Skin of body (tissue), 1 donor: ENCODE measurements at regions not wholly inside any gene's neighbourhood (a gene's known extent, or its start where the extent isn't known, plus 50 kb on each side); places are given as distances from the start of the nearest gene placed in this dataset.
"Not testable (repeated sequence)": the region's sequence is repeated elsewhere in the genome, so short reads cannot be mapped to it uniquely, and the experiment has no call there.

Source experiments
- DNase-seq: peaks from one replicate; lab custom pipeline; 2025; lab: John Stamatoyannopoulos, UW

GRCh38 chr4:179662522-179662921, 2220.3 kb upstream of the AGA start:
- DNase-seq: no peak

GRCh38 chr4:179663641-179664429, 2221.6 kb upstream of the AGA start:
- no peak for DNase-seq

- DNase-seq: no peak
Observed at GRCh38 chr4:179664430-179665027, 2222.3 kb upstream of the AGA start.

- DNase-seq: no peak
Observed at GRCh38 chr4:179666226-179666625, 2224.0 kb upstream of the AGA start.

- no peak for DNase-seq
Observed at GRCh38 chr4:179671609-179672008, 2229.4 kb upstream of the AGA start.

GRCh38 chr4:179678093-179678814, 2236.0 kb upstream of the AGA start:
- DNase-seq: no peak

GRCh38 chr4:179683661-179684060, 2241.4 kb upstream of the AGA start:
- not testable (repeated sequence) for DNase-seq

- no peak for DNase-seq
Observed at GRCh38 chr4:179692222-179692621, 2250.0 kb upstream of the AGA start.

GRCh38 chr4:179695175-179695574, 2252.9 kb upstream of the AGA start:
- no peak for DNase-seq

GRCh38 chr4:179698321-179698720, 2256.1 kb upstream of the AGA start:
- DNase-seq: no peak

GRCh38 chr4:179709961-179710624, 2267.9 kb upstream of the AGA start:
- no peak for DNase-seq

- DNase-seq: no peak
Observed at GRCh38 chr4:179719766-179720450, 2277.7 kb upstream of the AGA start.

- DNase-seq: not testable (repeated sequence)
Observed at GRCh38 chr4:179726491-179726890, 2284.3 kb upstream of the AGA start.

GRCh38 chr4:179728305-179728704, 2286.1 kb upstream of the AGA start:
- no peak for DNase-seq

GRCh38 chr4:179736820-179737219, 2294.6 kb upstream of the AGA start:
- DNase-seq: not testable (repeated sequence)

- DNase-seq: no peak
Observed at GRCh38 chr4:179738822-179739221, 2296.6 kb upstream of the AGA start.

- no peak for DNase-seq
Observed at GRCh38 chr4:179747218-179747910, 2305.1 kb upstream of the AGA start.

- no peak for DNase-seq
Observed at GRCh38 chr4:179748837-179749236, 2306.6 kb upstream of the AGA start.

- no peak for DNase-seq
Observed at GRCh38 chr4:179750374-179750773, 2308.1 kb upstream of the AGA start.

- DNase-seq: no peak
Observed at GRCh38 chr4:179751669-179752068, 2309.4 kb upstream of the AGA start.

- no peak for DNase-seq
Observed at GRCh38 chr4:179755322-179755721, 2313.1 kb upstream of the AGA start.
